Mammary epithelial cell (primary cell): ENCODE measurements at regions not wholly inside any gene's neighbourhood (a gene's known extent, or its start where the extent isn't known, plus 50 kb on each side); places are given as distances from the start of the nearest gene placed in this dataset.

Experiments
- CTCF ChIP-seq, 2 donors: IDR thresholded peaks in 1 of 2; conservative IDR thresholded peaks in 1 of 2; 2 replicates each; pipeline ENCODE4 v1.5.1; 2011 to 2012; ENCODE audit warnings: inconsistent platforms in 2 of 2, low read length in 2 of 2, mild to moderate bottlenecking in 2 of 2, control low read depth in 1 of 2, low read depth in 1 of 2; ENCODE audit not compliant: insufficient read depth in 1 of 2; ENCODE audit errors: extremely low read depth in 1 of 2
- EZH2 ChIP-seq: IDR thresholded peaks from 2 replicates; pipeline ENCODE4 v1.6.1; 2012; ENCODE audit warnings: low read length, inconsistent platforms, borderline replicate concordance

GRCh38 chr4:100935090-100935489 lies 412.2 kb downstream of the PPP3CA start:
- TF ChIP-seq CTCF (conservative IDR thresholded peaks at IDR 0.05 in 1 of 2, IDR thresholded peaks at IDR 0.05 in 1 of 2; ENCODE audit: extremely low read depth in 1 of 2, insufficient read depth in 1 of 2, low read depth in 1 of 2, low read length in 2 of 2) (peak; percentile 37 to 72), EZH2 (no peak)
